ENCODE measurements at regions not wholly inside any gene's neighbourhood (a gene's known extent, or its start where the extent isn't known, plus 50 kb on each side); places are given as distances from the start of the nearest gene placed in this dataset.
"Not testable (repeated sequence)": the region's sequence is repeated elsewhere in the genome, so short reads cannot be mapped to it uniquely, and the experiment has no call there.

- DNase-seq (ENCODE audit: low read depth): no peak
Observed at GRCh38 chr10:118916777-118917176, 112.7 kb upstream of the NANOS1 start.

GRCh38 chr10:118917701-118918100, 111.8 kb upstream of the NANOS1 start:
- no peak for DNase-seq (ENCODE audit: low read depth)

- DNase-seq (ENCODE audit: low read depth): no peak
Observed at GRCh38 chr10:118918116-118918515, 111.4 kb upstream of the NANOS1 start.

- peak; percentile 32 for DNase-seq (ENCODE audit: low read depth)
Observed at GRCh38 chr10:118918587-118918986, 110.9 kb upstream of the NANOS1 start.

- no peak for DNase-seq (ENCODE audit: low read depth)
Observed at GRCh38 chr10:118920206-118920605, 109.3 kb upstream of the NANOS1 start.

GRCh38 chr10:118922226-118922625, 107.3 kb upstream of the NANOS1 start:
- DNase-seq (ENCODE audit: low read depth): no peak

GRCh38 chr10:118922972-118923371, 106.5 kb upstream of the NANOS1 start:
- DNase-seq (ENCODE audit: low read depth): no peak

- DNase-seq (ENCODE audit: low read depth): no peak
Observed at GRCh38 chr10:118924493-118924892, 105.0 kb upstream of the NANOS1 start.

- DNase-seq (ENCODE audit: low read depth): no peak
Observed at GRCh38 chr10:118925404-118926071, 104.0 kb upstream of the NANOS1 start.

GRCh38 chr10:118926072-118926417, 103.5 kb upstream of the NANOS1 start:
- no peak for DNase-seq (ENCODE audit: low read depth)

GRCh38 chr10:118926441-118926840, 103.1 kb upstream of the NANOS1 start:
- DNase-seq (ENCODE audit: low read depth): no peak

GRCh38 chr10:118926903-118927302, 102.6 kb upstream of the NANOS1 start:
- DNase-seq (ENCODE audit: low read depth): no peak

GRCh38 chr10:118927321-118927720, 102.2 kb upstream of the NANOS1 start:
- DNase-seq (ENCODE audit: low read depth): no peak

GRCh38 chr10:118930614-118931013, 98.9 kb upstream of the NANOS1 start:
- DNase-seq (ENCODE audit: low read depth): no peak

GRCh38 chr10:118931436-118931835, 98.1 kb upstream of the NANOS1 start:
- DNase-seq (ENCODE audit: low read depth): no peak

GRCh38 chr10:118932154-118932553, 97.4 kb upstream of the NANOS1 start:
- DNase-seq (ENCODE audit: low read depth): not testable (repeated sequence)

GRCh38 chr10:118937226-118937625, 92.3 kb upstream of the NANOS1 start:
- no peak for DNase-seq (ENCODE audit: low read depth)

- DNase-seq (ENCODE audit: low read depth): peak; percentile 75
Observed at GRCh38 chr10:118939211-118940007, 90.1 kb upstream of the NANOS1 start.

GRCh38 chr10:118940386-118940785, 89.1 kb upstream of the NANOS1 start:
- DNase-seq (ENCODE audit: low read depth): peak; percentile 60

- no peak for DNase-seq (ENCODE audit: low read depth)
Observed at GRCh38 chr10:118943253-118943652, 86.3 kb upstream of the NANOS1 start.

GRCh38 chr10:118944959-118945633, 84.4 kb upstream of the NANOS1 start:
- peak; percentile 28 for DNase-seq (ENCODE audit: low read depth)

- DNase-seq (ENCODE audit: low read depth): no peak
Observed at GRCh38 chr10:118948786-118949185, 80.7 kb upstream of the NANOS1 start.

- peak; percentile 30 for DNase-seq (ENCODE audit: low read depth)
Observed at GRCh38 chr10:118950190-118950680, 79.3 kb upstream of the NANOS1 start.
